ENCODE measurements at regions not wholly inside any gene's neighbourhood (a gene's known extent, or its start where the extent isn't known, plus 50 kb on each side); places are given as distances from the start of the nearest gene placed in this dataset.

GRCh38 chr10:23912884-23913404 is 296.0 kb upstream of the KIAA1217 start (continued):
- no peak for TF ChIP-seq FOSL1 (IDR thresholded peaks at IDR 0.05; ENCODE audit: low read depth)

GRCh38 chr10:23914641-23915040 is 294.3 kb upstream of the KIAA1217 start:
- Histone ChIP-seq H3K4me1 (ENCODE audit: control insufficient read depth in 1 of 2, insufficient read depth in 2 of 2, low read length in 2 of 2) (no peaks in the 10 kb centered on the region), H3K27me3 (ENCODE audit: insufficient read depth, low read length) (no peaks in the 10 kb centered on the region), H3K4me2 (ENCODE audit: low read length) (no peak overlapping the region), H3K36me3 (ENCODE audit: control insufficient read depth in 1 of 2, insufficient read depth in 2 of 2, low read length in 2 of 2) (no peaks in the 10 kb centered on the region), H4K20me1 (ENCODE audit: insufficient read depth) (no peaks in the 10 kb centered on the region), H2AFZ (ENCODE audit: low read depth, low read length, poor library complexity, severe bottlenecking) (no peak overlapping the region), H3K9me3 (ENCODE audit: control insufficient read depth in 1 of 2, insufficient read depth in 1 of 2, low read depth in 1 of 2, low read length in 2 of 2) (no peaks in the 10 kb centered on the region), H3K9ac (ENCODE audit: low read length) (no peak overlapping the region), H3K27ac (ENCODE audit: low read depth, low read length) (no peak overlapping the region), H3K79me2 (ENCODE audit: insufficient read depth, low read length) (no peaks in the 10 kb centered on the region), H3K9me2 (ENCODE audit: insufficient read depth) (no peaks in the 10 kb centered on the region), H3K4me3 (replicated peaks in 1 of 2; ENCODE audit: low read depth in 1 of 2, low read length in 2 of 2) (no peak overlapping the region)
- POLR2A ChIA-PET = no interaction called here
- TF ChIP-seq EZH2 (IDR thresholded peaks at IDR 0.05) = no peak
- no peak for TF ChIP-seq POLR2A (IDR thresholded peaks at IDR 0.05; ENCODE audit: borderline replicate concordance, extremely low read depth, insufficient read depth, insufficient read length)
- no peak for TF ChIP-seq YY1 (IDR thresholded peaks at IDR 0.05; ENCODE audit: extremely low read depth, insufficient replicate concordance, low read depth, low read length)
- TF ChIP-seq POLR2AphosphoS5 (IDR thresholded peaks at IDR 0.05; ENCODE audit: low read depth, low read length) = no peak
- TF ChIP-seq SP1 (IDR thresholded peaks at IDR 0.05; ENCODE audit: low read depth) = no peak
- TF ChIP-seq TCF7L2 (IDR thresholded peaks at IDR 0.05; ENCODE audit: borderline replicate concordance, extremely low read depth, insufficient read depth, insufficient read length) = no peak
- no peak for TF ChIP-seq EGR1 (IDR thresholded peaks at IDR 0.05; ENCODE audit: low read depth)
- no peak for TF ChIP-seq SRF (IDR thresholded peaks at IDR 0.05; ENCODE audit: low read depth)
- TF ChIP-seq ZBTB33 (IDR thresholded peaks at IDR 0.05; ENCODE audit: extremely low read depth, insufficient replicate concordance, low read length) = no peak
- TF ChIP-seq CBX3 (IDR thresholded peaks at IDR 0.05; ENCODE audit: low read depth) = no peak
- TF ChIP-seq JUND (IDR thresholded peaks at IDR 0.05) = no peak
- TF ChIP-seq EZH2phosphoT487 (IDR thresholded peaks at IDR 0.05; ENCODE audit: borderline replicate concordance) = no peak
- no peak for TF ChIP-seq REST (IDR thresholded peaks at IDR 0.05; ENCODE audit: low read depth)
- TF ChIP-seq ZNF274 (IDR thresholded peaks at IDR 0.05; ENCODE audit: low read depth, low read length) = no peak
- no peak for TF ChIP-seq ZFX (IDR thresholded peaks at IDR 0.05)
- RAD21 ChIA-PET (ENCODE audit: low non-redundant PET in 1 of 2, low total read pairs in 2 of 2, uncharacterized antibody in 2 of 2, unreplicated experiment in 2 of 2) = no interaction called here
- DNase-seq (ENCODE audit: low read depth, low spot score) = no peak
- ATAC-seq = no peak
- CTCF ChIA-PET = no interaction called here
- intact Hi-C loops (cut with micrococcal nuclease) = no loop called here
- no TSS peak for BruUV-seq (replicated peaks)
